Large intestine (tissue), 3 donors: ENCODE measurements at regions not wholly inside any gene's neighbourhood (a gene's known extent, or its start where the extent isn't known, plus 50 kb on each side); places are given as distances from the start of the nearest gene placed in this dataset.

Source experiments
- DNase-seq, 2 donors: peaks; one replicate each; pipeline versions ENCODE4 v3.0.0 to v3.0.0-alpha.2; 2013
- H3K27ac ChIP-seq: one replicate; pipeline ENCODE4 v1.5.1; 2013; ENCODE audit warnings: low read length
- H3K27me3 ChIP-seq: 2 replicates; pipeline ENCODE4 v1.6.1; 2013; ENCODE audit warnings: low read length; ENCODE audit not compliant: control insufficient read depth, insufficient read depth
- H3K36me3 ChIP-seq: 2 replicates; pipeline ENCODE4 v1.6.1; 2013; ENCODE audit warnings: low read length; ENCODE audit not compliant: control insufficient read depth, insufficient read depth
- H3K4me1 ChIP-seq: one replicate; pipeline ENCODE4 v1.6.1; 2013; ENCODE audit warnings: low read length; ENCODE audit not compliant: control insufficient read depth, insufficient read depth
- H3K4me3 ChIP-seq: one replicate; pipeline ENCODE4 v1.5.1; 2013; ENCODE audit warnings: low read length
- H3K9me3 ChIP-seq: one replicate; pipeline ENCODE4 v1.6.1; 2013; ENCODE audit warnings: mild to moderate bottlenecking, low read depth, low read length, moderate library complexity; ENCODE audit not compliant: control insufficient read depth
- WGBS: methylation state at CpG from one replicate; pipeline ENCODE4 v1.1.5; 2013; ENCODE audit warnings: low lambda C conversion rate; ENCODE audit not compliant: insufficient coverage; 5-methylcytosine and 5-hydroxymethylcytosine counted together

- no peaks in the 10 kb centered on the region for H3K4me1 ChIP-seq
- no peak overlapping the region for H3K4me3 ChIP-seq
- H3K9me3 ChIP-seq = no peaks in the 10 kb centered on the region
- H3K27ac ChIP-seq = no peak overlapping the region
- no peaks in the 10 kb centered on the region for H3K36me3 ChIP-seq
- WGBS = no CpG with 5 or more reads among the region's 4 CpGs
- no peak for DNase-seq
- peaks cover 5% of the 10 kb centered on the region for H3K27me3 ChIP-seq
Observed at GRCh38 chr3:46113608-46114007, 86.3 kb upstream of the XCR1 start.

- Histone ChIP-seq H3K4me3 (no peak overlapping the region), H3K27me3 (peaks cover 5% of the 10 kb centered on the region), H3K9me3 (no peaks in the 10 kb centered on the region), H3K27ac (no peak overlapping the region), H3K4me1 (no peaks in the 10 kb centered on the region), H3K36me3 (no peaks in the 10 kb centered on the region)
- WGBS = no CpG with 5 or more reads among the region's 3 CpGs
- DNase-seq = no peak
Observed at GRCh38 chr3:46112984-46113383, 85.7 kb upstream of the XCR1 start.

DNA sequence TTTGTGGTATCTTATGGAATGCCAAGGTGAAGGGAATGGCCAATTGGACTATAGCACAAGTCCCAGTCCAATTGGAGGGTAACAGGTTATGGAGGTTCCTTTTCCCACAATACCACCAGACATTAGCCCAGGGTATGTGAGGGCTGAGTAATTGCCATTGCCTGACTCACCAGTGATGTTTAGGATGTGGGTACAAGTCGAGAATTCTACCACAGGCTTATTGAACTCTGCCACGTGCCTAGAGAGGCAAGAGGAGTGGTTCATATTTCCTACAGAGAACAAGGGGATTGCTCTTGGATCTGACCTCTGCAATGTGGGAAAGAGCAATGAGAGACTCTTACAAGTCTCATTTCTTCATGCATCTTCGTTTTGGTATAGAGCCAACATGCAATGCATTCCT is 85.0 kb upstream of the XCR1 start:
- WGBS = no CpG with 5 or more reads among the region's 3 CpGs
- H3K27me3 ChIP-seq = peaks cover 11% of the 10 kb centered on the region
- no peaks in the 10 kb centered on the region for H3K9me3 ChIP-seq
- no peaks in the 10 kb centered on the region for H3K4me1 ChIP-seq
- no peak overlapping the region for H3K27ac ChIP-seq
- DNase-seq = no peak
- no peaks in the 10 kb centered on the region for H3K36me3 ChIP-seq
- H3K4me3 ChIP-seq = no peak overlapping the region

GRCh38 chr3:46110701-46111493 is 83.6 kb upstream of the XCR1 start:
- H3K27ac ChIP-seq = peak overlapping the region; percentile 62
- 80% methylated on average over 1 of the region's 9 CpGs for WGBS

GRCh38 chr3:46107682-46108081 is 80.4 kb upstream of the XCR1 start:
- Histone ChIP-seq H3K27ac (no peak overlapping the region), H3K27me3 (peaks cover 11% of the 10 kb centered on the region), H3K9me3 (no peaks in the 10 kb centered on the region), H3K4me3 (no peak overlapping the region), H3K36me3 (no peaks in the 10 kb centered on the region), H3K4me1 (no peaks in the 10 kb centered on the region)
- DNase-seq = no peak
- no CpG with 5 or more reads among the region's 4 CpGs for WGBS

More at GRCh38 chr3:46110701-46111493, 83.6 kb upstream of the XCR1 start:
- Histone ChIP-seq H3K36me3 (no peaks in the 10 kb centered on the region), H3K4me1 (no peaks in the 10 kb centered on the region), H3K4me3 (no peak overlapping the region), H3K27me3 (peaks cover 11% of the 10 kb centered on the region), H3K9me3 (no peaks in the 10 kb centered on the region)
- peak; percentile 10 to 28 for DNase-seq

DNA sequence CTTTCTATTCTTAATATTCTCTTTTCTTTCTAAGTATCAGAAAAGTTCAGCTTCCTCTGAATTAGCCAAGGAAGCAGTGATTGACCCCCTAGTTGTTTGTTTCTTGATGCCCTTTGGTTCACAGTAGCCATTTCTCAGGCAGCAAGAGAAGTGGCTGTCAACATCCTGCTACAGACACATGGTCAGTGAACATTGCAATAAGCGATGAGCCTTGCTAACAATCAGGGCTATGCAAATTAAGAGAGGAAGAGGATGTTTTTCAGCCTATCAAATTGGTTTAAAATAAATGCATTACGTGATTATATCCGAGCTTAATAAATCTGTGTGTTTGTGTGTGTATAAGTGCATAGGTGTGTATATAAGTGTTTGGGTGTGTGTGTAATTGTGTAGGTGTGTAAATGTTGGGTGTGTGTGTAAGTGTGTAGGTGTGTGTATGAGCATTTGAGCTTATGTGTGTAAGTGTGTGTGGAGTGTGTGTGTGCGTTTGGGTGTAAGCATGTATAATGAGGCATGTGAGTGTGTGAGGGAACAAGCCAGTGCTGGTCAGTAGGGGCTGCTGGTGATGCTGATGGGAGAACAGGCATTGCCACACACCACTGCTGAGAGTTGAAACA is 78.1 kb upstream of the XCR1 start:
- Histone ChIP-seq H3K27ac (no peak overlapping the region), H3K4me3 (no peak overlapping the region), H3K36me3 (no peaks in the 10 kb centered on the region), H3K27me3 (peaks cover 11% of the 10 kb centered on the region), H3K4me1 (no peaks in the 10 kb centered on the region), H3K9me3 (no peaks in the 10 kb centered on the region)
- WGBS = 100% methylated on average over 2 of the region's 4 CpGs
- no peak for DNase-seq

- no peak overlapping the region for H3K27ac ChIP-seq
- no peaks in the 10 kb centered on the region for H3K4me1 ChIP-seq
- H3K4me3 ChIP-seq = no peak overlapping the region
- DNase-seq = no peak
- H3K9me3 ChIP-seq = no peaks in the 10 kb centered on the region
- WGBS = no CpG with 5 or more reads among the region's 1 CpG
- no peaks in the 10 kb centered on the region for H3K36me3 ChIP-seq
- H3K27me3 ChIP-seq = peaks cover 11% of the 10 kb centered on the region
Observed at GRCh38 chr3:46104706-46105105, 77.4 kb upstream of the XCR1 start.

DNA sequence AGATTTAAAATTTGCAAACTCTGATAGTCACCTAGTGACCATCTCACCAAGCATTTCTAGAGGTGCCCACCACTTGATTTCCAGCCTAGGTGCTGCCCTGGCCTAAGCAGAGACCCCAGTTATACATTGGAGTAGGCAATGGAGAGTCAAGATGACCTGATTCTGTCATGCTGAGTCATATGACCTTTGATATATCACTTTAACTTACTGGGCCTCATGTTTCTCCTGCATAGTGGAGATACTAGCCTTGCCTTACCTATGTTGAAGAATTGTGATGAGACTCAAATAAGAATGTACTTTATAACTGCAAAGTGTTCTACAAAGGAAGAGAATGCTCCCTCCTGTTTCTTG is 75.5 kb upstream of the XCR1 start:
- H3K4me1 ChIP-seq = peaks cover 7% of the 10 kb centered on the region
- no peak overlapping the region for H3K4me3 ChIP-seq
- H3K27ac ChIP-seq = no peak overlapping the region
- H3K36me3 ChIP-seq = no peaks in the 10 kb centered on the region
- H3K9me3 ChIP-seq = no peaks in the 10 kb centered on the region
- DNase-seq = no peak
- H3K27me3 ChIP-seq = peaks cover 4% of the 10 kb centered on the region

- no peaks in the 10 kb centered on the region for H3K27me3 ChIP-seq
- no peak overlapping the region for H3K27ac ChIP-seq
- H3K9me3 ChIP-seq = no peaks in the 10 kb centered on the region
- WGBS = 60% methylated on average over 1 of the region's 2 CpGs
- H3K36me3 ChIP-seq = no peaks in the 10 kb centered on the region
- no peak for DNase-seq
- H3K4me1 ChIP-seq = peaks cover 12% of the 10 kb centered on the region
- H3K4me3 ChIP-seq = no peak overlapping the region
Observed at GRCh38 chr3:46102059-46102779, 74.9 kb upstream of the XCR1 start.

DNA sequence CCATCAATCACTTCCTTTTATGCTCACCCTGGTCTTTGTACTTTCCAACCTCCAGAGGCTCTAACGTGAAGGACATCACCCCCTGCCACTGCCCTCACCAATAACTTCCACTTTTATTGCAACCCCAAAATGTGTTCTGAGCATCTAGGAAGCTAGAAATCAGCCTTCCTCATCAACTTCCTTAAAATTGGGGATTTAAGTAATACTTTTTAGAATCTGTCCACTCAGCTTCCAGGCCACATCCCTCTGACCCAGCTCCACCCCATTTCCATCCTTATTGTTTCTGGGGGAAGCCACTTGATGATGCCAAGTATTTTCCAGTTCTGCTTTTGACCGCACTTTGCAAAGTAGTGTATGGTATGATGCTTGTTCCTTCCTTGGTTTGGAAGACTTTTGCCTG is 73.5 kb upstream of the XCR1 start:
- no peak overlapping the region for H3K4me3 ChIP-seq
- H3K27ac ChIP-seq = no peak overlapping the region
- no CpG with 5 or more reads among the region's 2 CpGs for whole genome bisulfite sequencing
- no peaks in the 10 kb centered on the region for H3K9me3 ChIP-seq
- no peak for DNase-seq
- no peaks in the 10 kb centered on the region for H3K27me3 ChIP-seq
- H3K4me1 ChIP-seq = peaks cover 14% of the 10 kb centered on the region
- H3K36me3 ChIP-seq = no peaks in the 10 kb centered on the region
